Loucy (cell line): ENCODE measurements at regions not wholly inside any gene's neighbourhood (a gene's known extent, or its start where the extent isn't known, plus 50 kb on each side); places are given as distances from the start of the nearest gene placed in this dataset.
A peak's percentile ranks its signal among the peaks of the same experiment; 100 is the strongest.

Source experiments
- EZH2phosphoT487 ChIP-seq: fragments of 200-600 bp; IDR thresholded peaks from 2 replicates; pipeline ENCODE4 v1.6.1; 2018; ENCODE audit warnings: antibody characterized with exemption, mild to moderate bottlenecking, moderate library complexity, borderline replicate concordance
- TF ChIP-seq, protein P1 (sequence below): fragments of 200-600 bp; sonication (generic); conservative IDR thresholded peaks from 2 replicates; pipeline ENCODE4 v1.5.1; 2014; ENCODE audit warnings: mild to moderate bottlenecking, antibody characterized with exemption, low read length

DNA sequence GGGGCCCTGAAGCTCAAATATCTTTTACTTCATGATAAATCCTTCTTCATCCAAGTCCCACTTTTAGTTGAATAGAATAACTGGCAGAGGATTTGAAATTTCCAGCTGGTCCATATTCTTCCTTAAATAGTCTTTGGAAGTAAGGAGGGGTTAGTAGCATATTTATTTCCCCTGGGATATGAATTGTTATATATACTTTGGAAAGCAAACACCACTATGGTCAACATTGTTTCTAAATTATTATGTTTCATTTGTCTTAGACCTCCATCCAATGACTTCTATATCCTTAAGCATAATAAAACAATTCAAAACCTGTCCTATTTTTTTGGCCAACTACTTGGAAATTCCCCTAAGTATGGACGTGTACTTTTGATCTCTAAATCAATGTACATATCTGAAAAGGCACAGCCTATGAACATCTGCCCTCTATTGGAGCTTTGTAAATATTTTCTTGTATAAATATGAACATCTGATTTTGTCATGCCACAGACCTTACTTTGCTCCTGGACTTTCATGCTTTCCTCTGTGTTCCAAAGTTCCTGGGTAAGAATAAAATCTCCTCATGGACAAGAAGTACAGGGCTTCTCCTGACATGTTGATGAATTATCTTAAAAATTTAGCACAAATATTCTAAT, 1212.0 kb downstream of the GALC start:
- TF ChIP-seq, protein P1, sequence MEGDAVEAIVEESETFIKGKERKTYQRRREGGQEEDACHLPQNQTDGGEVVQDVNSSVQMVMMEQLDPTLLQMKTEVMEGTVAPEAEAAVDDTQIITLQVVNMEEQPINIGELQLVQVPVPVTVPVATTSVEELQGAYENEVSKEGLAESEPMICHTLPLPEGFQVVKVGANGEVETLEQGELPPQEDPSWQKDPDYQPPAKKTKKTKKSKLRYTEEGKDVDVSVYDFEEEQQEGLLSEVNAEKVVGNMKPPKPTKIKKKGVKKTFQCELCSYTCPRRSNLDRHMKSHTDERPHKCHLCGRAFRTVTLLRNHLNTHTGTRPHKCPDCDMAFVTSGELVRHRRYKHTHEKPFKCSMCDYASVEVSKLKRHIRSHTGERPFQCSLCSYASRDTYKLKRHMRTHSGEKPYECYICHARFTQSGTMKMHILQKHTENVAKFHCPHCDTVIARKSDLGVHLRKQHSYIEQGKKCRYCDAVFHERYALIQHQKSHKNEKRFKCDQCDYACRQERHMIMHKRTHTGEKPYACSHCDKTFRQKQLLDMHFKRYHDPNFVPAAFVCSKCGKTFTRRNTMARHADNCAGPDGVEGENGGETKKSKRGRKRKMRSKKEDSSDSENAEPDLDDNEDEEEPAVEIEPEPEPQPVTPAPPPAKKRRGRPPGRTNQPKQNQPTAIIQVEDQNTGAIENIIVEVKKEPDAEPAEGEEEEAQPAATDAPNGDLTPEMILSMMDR: peak; percentile 39; the same call in 1 of the 2 replicates
- no peak for TF ChIP-seq EZH2phosphoT487
